HEK293T (cell line): ENCODE measurements at regions not wholly inside any gene's neighbourhood (a gene's known extent, or its start where the extent isn't known, plus 50 kb on each side); places are given as distances from the start of the nearest gene placed in this dataset.

Source experiments
- CTCF ChIA-PET: fragments of 350-600 bp; formaldehyde crosslinking; extraction: SDS; loops from one replicate; lab custom pipeline; 2021; ENCODE audit warnings: antibody characterized with exemption, inconsistent platforms; lab: Yijun Ruan, JAX
- POLR2A ChIA-PET: fragments of 350-600 bp; formaldehyde crosslinking; extraction: SDS; loops from one replicate; lab custom pipeline; 2020; ENCODE audit warnings: antibody characterized with exemption, inconsistent platforms; lab: Yijun Ruan, JAX
- DNase-seq: peaks from one replicate; pipeline ENCODE4 v3.0.0; 2012; ENCODE audit warnings: mixed read lengths; ENCODE audit errors: extremely low spot score
- ARNT ChIP-seq: fragments of 450-650 bp; IDR thresholded peaks from 2 replicates; pipeline ENCODE4 v1.6.1; 2017; ENCODE audit warnings: mild to moderate bottlenecking
- BHLHE40 ChIP-seq: fragments of 450-650 bp; IDR thresholded peaks from 2 replicates; pipeline ENCODE4 v1.6.1; 2016; ENCODE audit warnings: mild to moderate bottlenecking, moderate library complexity, borderline replicate concordance
- CTBP1 ChIP-seq: fragments of 450-650 bp; IDR thresholded peaks from 2 replicates; pipeline ENCODE4 v1.6.1; 2016; ENCODE audit warnings: borderline replicate concordance
- ELF4 ChIP-seq: fragments of 450-650 bp; IDR thresholded peaks from 2 replicates; pipeline ENCODE4 v1.6.1; 2017; ENCODE audit warnings: antibody characterized with exemption
- FOXK2 ChIP-seq: fragments of 450-650 bp; IDR thresholded peaks from 2 replicates; pipeline ENCODE4 v1.6.1; 2016; ENCODE audit warnings: mild to moderate bottlenecking
- FOXM1 ChIP-seq: fragments of 450-650 bp; IDR thresholded peaks from 2 replicates; pipeline ENCODE4 v1.6.1; 2017; ENCODE audit warnings: mild to moderate bottlenecking, borderline replicate concordance
- HDGF ChIP-seq: fragments of 450-650 bp; IDR thresholded peaks from 2 replicates; pipeline ENCODE4 v1.6.1; 2017; ENCODE audit warnings: antibody characterized with exemption, borderline replicate concordance
- L3MBTL2 ChIP-seq: fragments of 450-650 bp; conservative IDR thresholded peaks from 2 replicates; pipeline ENCODE4 v1.6.1; 2016; ENCODE audit warnings: mild to moderate bottlenecking
- LEF1 ChIP-seq: fragments of 450-650 bp; IDR thresholded peaks from 2 replicates; pipeline ENCODE4 v1.6.1; 2017; ENCODE audit warnings: mild to moderate bottlenecking, borderline replicate concordance
- NFRKB ChIP-seq: fragments of 450-650 bp; IDR thresholded peaks from 2 replicates; pipeline ENCODE4 v1.6.1; 2016; ENCODE audit warnings: mild to moderate bottlenecking, moderate library complexity
- PKNOX1 ChIP-seq: fragments of 450-650 bp; IDR thresholded peaks from 2 replicates; pipeline ENCODE4 v1.6.1; 2016
- SP1 ChIP-seq: fragments of 450-650 bp; IDR thresholded peaks from 2 replicates; pipeline ENCODE4 v1.6.1; 2017
- SUZ12 ChIP-seq: fragments of 450-650 bp; IDR thresholded peaks from 2 replicates; pipeline ENCODE4 v1.6.1; 2016; ENCODE audit warnings: mild to moderate bottlenecking
- TARDBP ChIP-seq: fragments of 450-650 bp; IDR thresholded peaks from 2 replicates; pipeline ENCODE4 v1.6.1; 2016
- ZNF384 ChIP-seq: fragments of 450-650 bp; IDR thresholded peaks from 2 replicates; pipeline ENCODE4 v1.6.1; 2016

- ChIA-PET POLR2A (no interaction called here), CTCF (interaction anchor here (0.7 to 1.2 kb wide), 3 partner anchors 9 to 439 kb away, joined by 3 to 4 read pairs (median 3); no protein-coding TSS in a partner anchor)
Measured at GRCh38 chr13:107211073-107211472, 643.1 kb upstream of the ARGLU1 start.

GRCh38 chr13:107210723-107211030 is 642.7 kb upstream of the ARGLU1 start:
- CTCF ChIA-PET: no interaction called here
- no peak for TF ChIP-seq CTBP1
- TF ChIP-seq L3MBTL2: no peak
- no peak for TF ChIP-seq ARNT
- TF ChIP-seq PKNOX1: no peak
- TF ChIP-seq NFRKB: no peak
- TF ChIP-seq HDGF: no peak
- TF ChIP-seq BHLHE40: no peak
- TF ChIP-seq SUZ12: no peak
- POLR2A ChIA-PET: no interaction called here
- DNase-seq: no peak

More at GRCh38 chr13:107211073-107211472, 643.1 kb upstream of the ARGLU1 start:
- TF ChIP-seq ZNF384 (no peak), NFRKB (no peak), BHLHE40 (no peak), FOXK2 (no peak), HDGF (no peak), LEF1 (no peak)
- peak; percentile 25 for DNase-seq

DNA sequence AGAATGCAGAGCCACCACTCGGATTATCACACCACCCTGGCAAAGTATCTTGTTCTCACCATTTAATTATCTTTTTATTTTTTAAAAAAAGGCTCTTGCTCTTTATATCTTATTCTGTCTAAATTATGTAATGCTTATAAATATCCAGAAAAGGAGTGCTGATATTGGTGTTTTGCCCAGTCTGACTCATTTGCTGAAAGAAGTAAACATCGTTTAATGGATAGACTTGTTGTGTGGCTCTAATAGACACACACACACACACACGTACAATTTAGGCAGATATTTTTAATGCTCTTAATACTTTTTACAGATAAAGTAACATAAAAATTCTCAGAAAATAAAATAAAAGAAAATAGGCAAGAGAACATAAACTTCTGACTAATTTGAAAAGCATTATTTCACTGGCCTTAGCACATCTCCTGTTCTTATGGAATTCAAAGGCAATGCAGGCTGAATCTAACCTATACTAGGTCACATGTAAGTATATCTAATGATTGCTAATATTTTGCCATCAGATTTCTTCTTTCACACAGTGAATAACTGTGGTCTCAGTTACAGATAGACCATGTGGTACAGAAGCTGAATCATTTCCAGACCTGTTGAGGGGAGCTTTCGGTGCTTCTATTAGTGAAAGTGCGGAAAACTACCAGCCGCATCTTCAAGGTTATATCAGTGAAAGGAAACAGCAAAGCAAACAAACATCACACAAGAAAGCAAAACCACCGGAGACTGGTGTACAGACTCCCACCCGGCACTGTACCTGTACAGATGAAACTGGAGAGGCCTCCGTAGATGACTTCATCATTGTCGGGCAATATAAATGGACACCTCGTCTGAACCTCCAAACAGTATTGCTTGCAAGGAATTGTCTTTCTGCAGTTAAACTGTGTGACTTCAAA is 642.1 kb upstream of the ARGLU1 start:
- CTCF ChIA-PET: interaction anchor here (0.6 to 0.7 kb wide), 2 partner anchors 437 to 946 kb away, joined by 3 read pairs; no protein-coding TSS in a partner anchor
- POLR2A ChIA-PET: no interaction called here
- no peak for TF ChIP-seq NFRKB
- no peak for TF ChIP-seq FOXK2
- no peak for TF ChIP-seq TARDBP
- TF ChIP-seq SUZ12: no peak
- no peak for TF ChIP-seq PKNOX1
- no peak for TF ChIP-seq L3MBTL2
- TF ChIP-seq LEF1: no peak
- no peak for TF ChIP-seq SP1
- no peak for TF ChIP-seq HDGF
- TF ChIP-seq ELF4: no peak
- no peak for TF ChIP-seq CTBP1
- no peak for TF ChIP-seq FOXM1
- TF ChIP-seq ARNT: no peak
- TF ChIP-seq ZNF384: no peak
- TF ChIP-seq BHLHE40: no peak
- DNase-seq: no peak

DNA sequence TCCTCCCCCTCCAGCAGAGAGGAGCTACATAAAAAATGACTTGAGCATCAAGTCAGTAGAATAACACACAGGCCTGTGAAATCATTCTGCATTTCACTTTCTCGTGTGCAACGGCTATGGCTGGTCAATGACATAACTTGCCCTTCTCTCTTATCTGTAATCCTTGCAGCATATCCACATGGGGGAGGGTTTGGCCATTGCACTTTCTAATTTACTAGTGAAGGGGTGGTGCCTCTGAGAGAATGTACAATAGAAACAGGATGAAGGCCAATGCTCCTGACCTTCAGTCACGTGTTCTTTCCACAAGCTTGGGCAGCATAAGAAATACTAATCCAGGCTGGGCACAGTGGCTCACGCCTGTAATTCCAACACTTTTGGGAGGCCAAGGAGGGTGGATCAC is 641.0 kb upstream of the ARGLU1 start:
- ChIA-PET POLR2A (no interaction called here), CTCF (interaction anchor here (0.6 kb wide), 1 partner anchor 1566 kb away, joined by 3 read pairs; no protein-coding TSS in a partner anchor)
- no peak for DNase-seq
- no peak for TF ChIP-seq SP1
- TF ChIP-seq ARNT: no peak
- TF ChIP-seq NFRKB: no peak
- no peak for TF ChIP-seq PKNOX1
- TF ChIP-seq ZNF384: no peak
- no peak for TF ChIP-seq FOXM1

GRCh38 chr13:107205318-107206104 is 637.6 kb upstream of the ARGLU1 start:
- TF ChIP-seq BHLHE40: no peak
- peak; percentile 44; the same call in 1 of the 2 replicates for TF ChIP-seq PKNOX1
- CTCF ChIA-PET: no interaction called here
- POLR2A ChIA-PET: no interaction called here
- DNase-seq: peak; percentile 46
